ENCODE measurements at regions not wholly inside any gene's neighbourhood (a gene's known extent, or its start where the extent isn't known, plus 50 kb on each side); places are given as distances from the start of the nearest gene placed in this dataset.

- DNase-seq, result no peak
These were observed 484.7 kb downstream of the ELAVL2 start for GRCh38 chr9:23341346-23341745.

GRCh38 chr9:23342291-23342690 is 483.7 kb downstream of the ELAVL2 start:
- no peak for DNase-seq

GRCh38 chr9:23343226-23343625 is 482.8 kb downstream of the ELAVL2 start:
- DNase-seq, result no peak

- DNase-seq, result no peak
These were observed 464.9 kb downstream of the ELAVL2 start for GRCh38 chr9:23361096-23361495.

GRCh38 chr9:23372703-23373102 is 453.3 kb downstream of the ELAVL2 start:
- DNase-seq, result no peak

GRCh38 chr9:23375511-23375910 is 450.5 kb downstream of the ELAVL2 start:
- DNase-seq, result no peak

- no peak for DNase-seq
These were observed 446.2 kb downstream of the ELAVL2 start for GRCh38 chr9:23379842-23380241.

GRCh38 chr9:23380821-23381220 is 445.2 kb downstream of the ELAVL2 start:
- no peak for DNase-seq

- DNase-seq, result no peak
These were observed 443.6 kb downstream of the ELAVL2 start for GRCh38 chr9:23382418-23382817.

GRCh38 chr9:23394189-23394588 is 431.9 kb downstream of the ELAVL2 start:
- DNase-seq, result no peak

GRCh38 chr9:23408874-23409273 is 417.2 kb downstream of the ELAVL2 start:
- no peak for DNase-seq

GRCh38 chr9:23412046-23412445 is 414.0 kb downstream of the ELAVL2 start:
- DNase-seq, result no peak

- no peak for DNase-seq
These were observed 413.6 kb downstream of the ELAVL2 start for GRCh38 chr9:23412458-23412857.

- no peak for DNase-seq
These were observed 412.5 kb downstream of the ELAVL2 start for GRCh38 chr9:23413541-23413940.

GRCh38 chr9:23423999-23424398 is 402.0 kb downstream of the ELAVL2 start:
- DNase-seq, result no peak

- DNase-seq, result no peak
These were observed 399.9 kb downstream of the ELAVL2 start for GRCh38 chr9:23426144-23426543.

GRCh38 chr9:23431459-23431858 is 394.6 kb downstream of the ELAVL2 start:
- no peak for DNase-seq

- DNase-seq, result no peak
These were observed 391.4 kb downstream of the ELAVL2 start for GRCh38 chr9:23434654-23435053.

- DNase-seq, result no peak
These were observed 387.6 kb downstream of the ELAVL2 start for GRCh38 chr9:23438299-23438907.

GRCh38 chr9:23441275-23441674 is 384.8 kb downstream of the ELAVL2 start:
- no peak for DNase-seq

GRCh38 chr9:23444658-23445057 is 381.4 kb downstream of the ELAVL2 start:
- DNase-seq, result no peak

GRCh38 chr9:23447166-23447565 is 378.9 kb downstream of the ELAVL2 start:
- no peak for DNase-seq

GRCh38 chr9:23447944-23448343 is 378.1 kb downstream of the ELAVL2 start:
- DNase-seq, result no peak

- DNase-seq, result no peak
These were observed 374.1 kb downstream of the ELAVL2 start for GRCh38 chr9:23451802-23452418.

- no peak for DNase-seq
These were observed 361.8 kb downstream of the ELAVL2 start for GRCh38 chr9:23464275-23464674.
